ENCODE measurements at regions not wholly inside any gene's neighbourhood (a gene's known extent, or its start where the extent isn't known, plus 50 kb on each side); places are given as distances from the start of the nearest gene placed in this dataset.
"Not testable (repeated sequence)": the region's sequence is repeated elsewhere in the genome, so short reads cannot be mapped to it uniquely, and the experiment has no call there.

GRCh38 chr15:70231484-70231883 is 133.8 kb upstream of the TLE3 start:
- H4K91ac ChIP-seq (ENCODE audit: insufficient read length, low read depth, low read length), result no peak overlapping the region
- H2BK12ac ChIP-seq (ENCODE audit: insufficient read length, low read depth, low read length), result no peak overlapping the region
- no peak for DNase-seq
- no peak overlapping the region for H2BK20ac ChIP-seq (ENCODE audit: low read depth, low read length, poor library complexity, severe bottlenecking)
- no peak overlapping the region for H3K14ac ChIP-seq (ENCODE audit: insufficient read depth, low read length)
- Mint-ChIP-seq H3K36me3 (ENCODE audit: insufficient read depth in 1 of 3, low read depth in 3 of 3) (peaks cover 6 to 18% (median 6%) of the 10 kb centered on the region in 3 experiments), H3K4me3 (no peak overlapping the region), H3K4me1 (peaks cover 10% of the 10 kb centered on the region in 2 experiments), H3K27ac (no peak overlapping the region), H3K27me3 (ENCODE audit: low read depth) (peaks cover 4% of the 10 kb centered on the region), H3K9me3 (peaks cover 20 to 29% of the 10 kb centered on the region in 2 experiments)
- no peak overlapping the region for H2BK5ac ChIP-seq (ENCODE audit: insufficient read length, low read length)
- H3K9me3 ChIP-seq (ENCODE audit: control insufficient read depth, low read depth, low read length), result peaks cover 5% of the 10 kb centered on the region
- H3K27me3 ChIP-seq (ENCODE audit: insufficient read depth, low read length), result no peaks in the 10 kb centered on the region
- H3K4me1 ChIP-seq (ENCODE audit: insufficient read depth, low read length), result no peaks in the 10 kb centered on the region
- H3K79me1 ChIP-seq (ENCODE audit: insufficient read depth, low read depth, low read length, poor library complexity, severe bottlenecking), result no peaks in the 10 kb centered on the region
- no peak overlapping the region for H4K5ac ChIP-seq (ENCODE audit: insufficient read length, low read depth, low read length)
- H2AK5ac ChIP-seq (ENCODE audit: insufficient read length, low read length), result no peak overlapping the region
- H3T11ph ChIP-seq (ENCODE audit: low read length), result no peak overlapping the region
- no CpG with 5 or more reads among the region's 1 CpG for WGBS (ENCODE audit: extremely low coverage, insufficient read length, low lambda C conversion rate)
- no peak overlapping the region for H3K9ac ChIP-seq (ENCODE audit: extremely low read depth, insufficient read length, low read length)
- H3K4ac ChIP-seq (ENCODE audit: low read depth, low read length), result no peak overlapping the region
- H4K8ac ChIP-seq (replicated peaks; ENCODE audit: insufficient read length, low read depth, low read length), result no peak overlapping the region
- no peak overlapping the region for H2BK120ac ChIP-seq (ENCODE audit: low read depth, low read length, poor library complexity, severe bottlenecking)
- no peak for TF ChIP-seq CTCF (conservative IDR thresholded peaks at IDR 0.05)
- H2AFZ ChIP-seq (ENCODE audit: low read length), result no peak overlapping the region
- no peak overlapping the region for H3K18ac ChIP-seq (ENCODE audit: insufficient read length, low read depth, low read length)
- no peaks in the 10 kb centered on the region for H3K79me2 ChIP-seq (ENCODE audit: insufficient read depth, low read length)
- H2BK15ac ChIP-seq (ENCODE audit: low read depth, low read length), result no peak overlapping the region
- no peak overlapping the region for H3K56ac ChIP-seq (ENCODE audit: insufficient read length, low read depth, low read length)
- no peak overlapping the region for H3K27ac ChIP-seq (ENCODE audit: insufficient read length, low read depth, low read length)
- no peak overlapping the region for H3K4me2 ChIP-seq (ENCODE audit: insufficient read depth, insufficient read length, low read length)
- no peak overlapping the region for H3K23ac ChIP-seq (ENCODE audit: insufficient read length, low read depth, low read length)
- no peaks in the 10 kb centered on the region for H3K23me2 ChIP-seq (ENCODE audit: insufficient read length, low read depth, low read length, poor library complexity, severe bottlenecking)
- H4K20me1 ChIP-seq (ENCODE audit: control insufficient read depth, insufficient read depth, insufficient read length), result no peaks in the 10 kb centered on the region

DNA sequence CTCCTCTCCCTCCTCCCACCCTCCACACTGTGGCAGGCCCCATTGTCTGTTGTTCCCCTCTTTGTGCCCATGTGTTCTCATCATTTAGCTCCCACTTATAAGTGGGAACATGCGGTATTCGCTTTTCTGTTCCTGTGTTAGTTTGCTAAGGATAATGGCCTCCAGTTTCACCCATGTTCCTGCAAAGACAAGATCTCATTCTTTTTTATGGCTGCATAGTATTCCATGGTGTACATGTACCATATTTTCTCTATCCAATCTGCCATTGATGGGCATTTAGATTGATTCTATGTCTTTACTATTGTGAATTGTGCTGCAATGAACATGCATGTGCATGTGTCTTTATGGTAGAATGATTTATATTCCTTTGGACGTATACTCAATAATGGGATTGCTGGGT is 130.2 kb upstream of the TLE3 start:
- not testable (repeated sequence) for H3K4me2 ChIP-seq (ENCODE audit: insufficient read depth, insufficient read length, low read length); H4K20me1 ChIP-seq (ENCODE audit: control insufficient read depth, insufficient read depth, insufficient read length); H4K8ac ChIP-seq (replicated peaks; ENCODE audit: insufficient read length, low read depth, low read length); H2AFZ ChIP-seq (ENCODE audit: low read length); H2BK120ac ChIP-seq (ENCODE audit: low read depth, low read length, poor library complexity, severe bottlenecking); H4K5ac ChIP-seq (ENCODE audit: insufficient read length, low read depth, low read length); H3K27me3 ChIP-seq (ENCODE audit: insufficient read depth, low read length); H3K23me2 ChIP-seq (ENCODE audit: insufficient read length, low read depth, low read length, poor library complexity, severe bottlenecking); H3K14ac ChIP-seq (ENCODE audit: insufficient read depth, low read length); H3K23ac ChIP-seq (ENCODE audit: insufficient read length, low read depth, low read length); H3K9ac ChIP-seq (ENCODE audit: extremely low read depth, insufficient read length, low read length); H3K56ac ChIP-seq (ENCODE audit: insufficient read length, low read depth, low read length); H3K79me2 ChIP-seq (ENCODE audit: insufficient read depth, low read length); H2AK5ac ChIP-seq (ENCODE audit: insufficient read length, low read length); H3K4ac ChIP-seq (ENCODE audit: low read depth, low read length); H3T11ph ChIP-seq (ENCODE audit: low read length); H3K4me1 ChIP-seq (ENCODE audit: insufficient read depth, low read length); DNase-seq; H3K27ac ChIP-seq (ENCODE audit: insufficient read length, low read depth, low read length); H2BK12ac ChIP-seq (ENCODE audit: insufficient read length, low read depth, low read length); H2BK20ac ChIP-seq (ENCODE audit: low read depth, low read length, poor library complexity, severe bottlenecking); H4K91ac ChIP-seq (ENCODE audit: insufficient read length, low read depth, low read length); H3K79me1 ChIP-seq (ENCODE audit: insufficient read depth, low read depth, low read length, poor library complexity, severe bottlenecking); H3K27me3 Mint-ChIP-seq (ENCODE audit: low read depth); H3K4me3 Mint-ChIP-seq; H3K9me3 ChIP-seq (ENCODE audit: control insufficient read depth, low read depth, low read length); H3K27ac Mint-ChIP-seq; H3K18ac ChIP-seq (ENCODE audit: insufficient read length, low read depth, low read length); H3K4me1 Mint-ChIP-seq; H2BK5ac ChIP-seq (ENCODE audit: insufficient read length, low read length); H2BK15ac ChIP-seq (ENCODE audit: low read depth, low read length)
- no CpG with 5 or more reads among the region's 3 CpGs for WGBS (ENCODE audit: extremely low coverage, insufficient read length, low lambda C conversion rate)
- peaks cover 17 to 26% of the 10 kb centered on the region in 2 experiments for H3K9me3 Mint-ChIP-seq
- peaks cover 6 to 14% (median 6%) of the 10 kb centered on the region in 3 experiments for H3K36me3 Mint-ChIP-seq (ENCODE audit: insufficient read depth in 1 of 3, low read depth in 3 of 3)
